ENCODE measurements at regions not wholly inside any gene's neighbourhood (a gene's known extent, or its start where the extent isn't known, plus 50 kb on each side); places are given as distances from the start of the nearest gene placed in this dataset.

GRCh38 chr6:148693882-148694484, 52.8 kb upstream of the UST start (continued):
- TF ChIP-seq, protein P1, sequence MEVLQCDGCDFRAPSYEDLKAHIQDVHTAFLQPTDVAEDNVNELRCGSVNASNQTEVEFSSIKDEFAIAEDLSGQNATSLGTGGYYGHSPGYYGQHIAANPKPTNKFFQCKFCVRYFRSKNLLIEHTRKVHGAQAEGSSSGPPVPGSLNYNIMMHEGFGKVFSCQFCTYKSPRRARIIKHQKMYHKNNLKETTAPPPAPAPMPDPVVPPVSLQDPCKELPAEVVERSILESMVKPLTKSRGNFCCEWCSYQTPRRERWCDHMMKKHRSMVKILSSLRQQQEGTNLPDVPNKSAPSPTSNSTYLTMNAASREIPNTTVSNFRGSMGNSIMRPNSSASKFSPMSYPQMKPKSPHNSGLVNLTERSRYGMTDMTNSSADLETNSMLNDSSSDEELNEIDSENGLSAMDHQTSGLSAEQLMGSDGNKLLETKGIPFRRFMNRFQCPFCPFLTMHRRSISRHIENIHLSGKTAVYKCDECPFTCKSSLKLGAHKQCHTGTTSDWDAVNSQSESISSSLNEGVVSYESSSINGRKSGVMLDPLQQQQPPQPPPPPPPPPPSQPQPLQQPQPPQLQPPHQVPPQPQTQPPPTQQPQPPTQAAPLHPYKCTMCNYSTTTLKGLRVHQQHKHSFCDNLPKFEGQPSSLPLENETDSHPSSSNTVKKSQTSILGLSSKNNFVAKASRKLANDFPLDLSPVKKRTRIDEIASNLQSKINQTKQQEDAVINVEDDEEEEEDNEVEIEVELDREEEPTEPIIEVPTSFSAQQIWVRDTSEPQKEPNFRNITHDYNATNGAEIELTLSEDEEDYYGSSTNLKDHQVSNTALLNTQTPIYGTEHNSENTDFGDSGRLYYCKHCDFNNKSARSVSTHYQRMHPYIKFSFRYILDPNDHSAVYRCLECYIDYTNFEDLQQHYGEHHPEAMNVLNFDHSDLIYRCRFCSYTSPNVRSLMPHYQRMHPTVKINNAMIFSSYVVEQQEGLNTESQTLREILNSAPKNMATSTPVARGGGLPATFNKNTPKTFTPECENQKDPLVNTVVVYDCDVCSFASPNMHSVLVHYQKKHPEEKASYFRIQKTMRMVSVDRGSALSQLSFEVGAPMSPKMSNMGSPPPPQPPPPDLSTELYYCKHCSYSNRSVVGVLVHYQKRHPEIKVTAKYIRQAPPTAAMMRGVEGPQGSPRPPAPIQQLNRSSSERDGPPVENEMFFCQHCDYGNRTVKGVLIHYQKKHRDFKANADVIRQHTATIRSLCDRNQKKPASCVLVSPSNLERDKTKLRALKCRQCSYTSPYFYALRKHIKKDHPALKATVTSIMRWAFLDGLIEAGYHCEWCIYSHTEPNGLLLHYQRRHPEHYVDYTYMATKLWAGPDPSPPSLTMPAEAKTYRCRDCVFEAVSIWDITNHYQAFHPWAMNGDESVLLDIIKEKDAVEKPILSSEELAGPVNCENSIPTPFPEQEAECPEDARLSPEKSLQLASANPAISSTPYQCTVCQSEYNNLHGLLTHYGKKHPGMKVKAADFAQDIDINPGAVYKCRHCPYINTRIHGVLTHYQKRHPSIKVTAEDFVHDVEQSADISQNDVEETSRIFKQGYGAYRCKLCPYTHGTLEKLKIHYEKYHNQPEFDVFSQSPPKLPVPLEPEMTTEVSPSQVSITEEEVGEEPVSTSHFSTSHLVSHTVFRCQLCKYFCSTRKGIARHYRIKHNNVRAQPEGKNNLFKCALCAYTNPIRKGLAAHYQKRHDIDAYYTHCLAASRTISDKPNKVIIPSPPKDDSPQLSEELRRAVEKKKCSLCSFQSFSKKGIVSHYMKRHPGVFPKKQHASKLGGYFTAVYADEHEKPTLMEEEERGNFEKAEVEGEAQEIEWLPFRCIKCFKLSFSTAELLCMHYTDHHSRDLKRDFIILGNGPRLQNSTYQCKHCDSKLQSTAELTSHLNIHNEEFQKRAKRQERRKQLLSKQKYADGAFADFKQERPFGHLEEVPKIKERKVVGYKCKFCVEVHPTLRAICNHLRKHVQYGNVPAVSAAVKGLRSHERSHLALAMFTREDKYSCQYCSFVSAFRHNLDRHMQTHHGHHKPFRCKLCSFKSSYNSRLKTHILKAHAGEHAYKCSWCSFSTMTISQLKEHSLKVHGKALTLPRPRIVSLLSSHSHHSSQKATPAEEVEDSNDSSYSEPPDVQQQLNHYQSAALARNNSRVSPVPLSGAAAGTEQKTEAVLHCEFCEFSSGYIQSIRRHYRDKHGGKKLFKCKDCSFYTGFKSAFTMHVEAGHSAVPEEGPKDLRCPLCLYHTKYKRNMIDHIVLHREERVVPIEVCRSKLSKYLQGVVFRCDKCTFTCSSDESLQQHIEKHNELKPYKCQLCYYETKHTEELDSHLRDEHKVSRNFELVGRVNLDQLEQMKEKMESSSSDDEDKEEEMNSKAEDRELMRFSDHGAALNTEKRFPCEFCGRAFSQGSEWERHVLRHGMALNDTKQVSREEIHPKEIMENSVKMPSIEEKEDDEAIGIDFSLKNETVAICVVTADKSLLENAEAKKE (CRISPR knock-in tag; IDR thresholded peaks at IDR 0.05), result no peak
- TF ChIP-seq POLR2AphosphoS5 (IDR thresholded peaks at IDR 0.05; ENCODE audit: low read depth) (no peak), ZNF331 (CRISPR knock-in tag; IDR thresholded peaks at IDR 0.05; ENCODE audit: low read depth) (no peak), CREB1 (CRISPR knock-in tag; IDR thresholded peaks at IDR 0.05; ENCODE audit: low read depth) (no peak)

Data from GM23338 (cell line).